Mesendoderm (in vitro differentiated cells): ENCODE measurements at regions not wholly inside any gene's neighbourhood (a gene's known extent, or its start where the extent isn't known, plus 50 kb on each side); places are given as distances from the start of the nearest gene placed in this dataset.

Experiments
- DNase-seq: peaks from one replicate; pipeline ENCODE4 v3.0.0; 2013
- H2AK5ac ChIP-seq: 2 replicates; pipeline ENCODE4 v1.6.1; 2013; ENCODE audit warnings: low read length, inconsistent platforms
- H2BK120ac ChIP-seq: 2 replicates; pipeline ENCODE4 v1.6.1; 2013; ENCODE audit warnings: low read depth, mild to moderate bottlenecking, low read length, moderate library complexity, mixed read lengths
- H2BK15ac ChIP-seq: replicated peaks from 2 replicates; pipeline ENCODE4 v1.6.1; 2013; ENCODE audit warnings: low read depth, mild to moderate bottlenecking, moderate library complexity
- H2BK5ac ChIP-seq: 2 replicates; pipeline ENCODE4 v1.6.1; 2013; ENCODE audit warnings: low read length, inconsistent platforms
- H3K18ac ChIP-seq: 2 replicates; pipeline ENCODE4 v1.6.1; 2013; ENCODE audit warnings: mild to moderate bottlenecking, low read length, mixed read lengths
- H3K23ac ChIP-seq: one replicate; pipeline ENCODE4 v1.6.1; 2013; ENCODE audit warnings: low read length
- H3K27ac ChIP-seq: 2 replicates; pipeline ENCODE4 v1.5.1; 2013; ENCODE audit warnings: low read depth, mild to moderate bottlenecking, inconsistent platforms, low read length, moderate library complexity
- H3K27me3 ChIP-seq: 2 replicates; pipeline ENCODE4 v1.6.1; 2013; ENCODE audit warnings: low read length, control low read depth, mild to moderate bottlenecking, inconsistent platforms; ENCODE audit not compliant: insufficient read depth, poor library complexity
- H3K36me3 ChIP-seq: 2 replicates; pipeline ENCODE4 v1.6.1; 2013; ENCODE audit warnings: low read length, inconsistent platforms; ENCODE audit not compliant: control insufficient read depth, insufficient read depth
- H3K4ac ChIP-seq: one replicate; pipeline ENCODE4 v1.6.1; 2013; ENCODE audit warnings: low read depth, mild to moderate bottlenecking, low read length, moderate library complexity
- H3K4me1 ChIP-seq: 2 replicates; pipeline ENCODE4 v1.6.1; 2013; ENCODE audit warnings: low read depth, low read length, inconsistent platforms; ENCODE audit not compliant: control insufficient read depth
- H3K4me2 ChIP-seq: 2 replicates; pipeline ENCODE4 v1.6.1; 2013; ENCODE audit warnings: low read length
- H3K4me3 ChIP-seq: 2 replicates; pipeline ENCODE4 v1.5.1; 2013; ENCODE audit warnings: mild to moderate bottlenecking, low read length
- H3K56ac ChIP-seq: one replicate; pipeline ENCODE4 v1.6.1; 2013; ENCODE audit warnings: low read length
- H3K79me1 ChIP-seq: 2 replicates; pipeline ENCODE4 v1.6.1; 2013; ENCODE audit warnings: low read length, inconsistent platforms
- H3K79me2 ChIP-seq: 2 replicates; pipeline ENCODE4 v1.6.1; 2013; ENCODE audit warnings: mild to moderate bottlenecking, low read length; ENCODE audit not compliant: control insufficient read depth, insufficient read depth
- H3K9ac ChIP-seq: 2 replicates; pipeline ENCODE4 v1.6.1; 2013; ENCODE audit warnings: low read length, inconsistent platforms
- H4K5ac ChIP-seq: one replicate; pipeline ENCODE4 v1.6.1; 2013; ENCODE audit warnings: low read length
- H4K8ac ChIP-seq: one replicate; pipeline ENCODE4 v1.6.1; 2013; ENCODE audit warnings: low read depth, mild to moderate bottlenecking, control low read depth, low read length, moderate library complexity
- WGBS: extraction: QIAGEN DNeasy Blood & Tissue Kit; methylation state at CpG from one replicate; pipeline ENCODE4 v1.1.7; 2013; ENCODE audit warnings: low lambda C conversion rate, missing lambda C conversion rate; ENCODE audit not compliant: insufficient coverage; ENCODE audit errors: extremely low coverage; 5-methylcytosine and 5-hydroxymethylcytosine counted together

GRCh38 chr4:71275570-71275969, 63.2 kb upstream of the SLC4A4 start:
- Histone ChIP-seq H2BK5ac (no peak overlapping the region), H3K27me3 (no peaks in the 10 kb centered on the region), H3K27ac (no peak overlapping the region), H4K5ac (no peak overlapping the region), H3K79me2 (no peaks in the 10 kb centered on the region), H3K79me1 (no peaks in the 10 kb centered on the region), H4K8ac (no peak overlapping the region), H3K4ac (no peak overlapping the region), H3K23ac (no peak overlapping the region), H3K9ac (no peak overlapping the region), H2BK15ac (no peak overlapping the region), H3K4me3 (no peak overlapping the region), H3K4me1 (no peaks in the 10 kb centered on the region), H3K36me3 (no peaks in the 10 kb centered on the region), H3K4me2 (no peak overlapping the region), H2BK120ac (no peak overlapping the region), H3K18ac (no peak overlapping the region), H2AK5ac (no peak overlapping the region), H3K56ac (no peak overlapping the region)
- no peak for DNase-seq
- WGBS = no CpG with 5 or more reads among the region's 4 CpGs

- Histone ChIP-seq H2BK15ac (no peak overlapping the region), H3K18ac (no peak overlapping the region), H3K23ac (no peak overlapping the region), H3K27ac (no peak overlapping the region), H3K79me1 (no peaks in the 10 kb centered on the region), H3K27me3 (no peaks in the 10 kb centered on the region), H3K36me3 (no peaks in the 10 kb centered on the region), H3K9ac (no peak overlapping the region), H3K79me2 (no peaks in the 10 kb centered on the region), H4K5ac (no peak overlapping the region), H3K4ac (no peak overlapping the region), H3K4me1 (no peaks in the 10 kb centered on the region), H2BK5ac (no peak overlapping the region), H3K4me3 (no peak overlapping the region), H2BK120ac (no peak overlapping the region), H3K56ac (no peak overlapping the region), H3K4me2 (no peak overlapping the region), H4K8ac (no peak overlapping the region), H2AK5ac (no peak overlapping the region)
- no peak for DNase-seq
- WGBS = no CpG with 5 or more reads among the region's 1 CpG
These were observed 61.5 kb upstream of the SLC4A4 start for GRCh38 chr4:71277353-71277752.

- Histone ChIP-seq H2BK120ac (no peak overlapping the region), H3K9ac (no peak overlapping the region), H2AK5ac (no peak overlapping the region), H2BK15ac (no peak overlapping the region), H3K4me2 (no peak overlapping the region), H3K18ac (no peak overlapping the region), H3K4me1 (no peaks in the 10 kb centered on the region), H3K4me3 (no peak overlapping the region), H3K4ac (no peak overlapping the region), H3K36me3 (no peaks in the 10 kb centered on the region), H3K79me1 (no peaks in the 10 kb centered on the region), H3K27me3 (no peaks in the 10 kb centered on the region), H3K79me2 (no peaks in the 10 kb centered on the region), H3K23ac (no peak overlapping the region), H3K27ac (no peak overlapping the region), H4K8ac (no peak overlapping the region), H3K56ac (no peak overlapping the region), H2BK5ac (no peak overlapping the region), H4K5ac (no peak overlapping the region)
- WGBS = no CpG with 5 or more reads among the region's 2 CpGs
- no peak for DNase-seq
These were observed 55.1 kb upstream of the SLC4A4 start for GRCh38 chr4:71283642-71284257.

GRCh38 chr4:71287305-71287704, 51.5 kb upstream of the SLC4A4 start:
- no peak overlapping the region for H2BK15ac ChIP-seq
- no peaks in the 10 kb centered on the region for H3K27me3 ChIP-seq
- no peak overlapping the region for H4K5ac ChIP-seq
- H3K9ac ChIP-seq = no peak overlapping the region
- no peak for DNase-seq
- H2BK5ac ChIP-seq = no peak overlapping the region
- no CpG with 5 or more reads among the region's 2 CpGs for WGBS
- no peak overlapping the region for H3K23ac ChIP-seq
- no peaks in the 10 kb centered on the region for H3K79me2 ChIP-seq
- no peak overlapping the region for H2BK120ac ChIP-seq
- no peak overlapping the region for H3K4me3 ChIP-seq
- no peak overlapping the region for H3K27ac ChIP-seq
- no peaks in the 10 kb centered on the region for H3K4me1 ChIP-seq
- no peak overlapping the region for H2AK5ac ChIP-seq
- no peak overlapping the region for H3K56ac ChIP-seq
- no peak overlapping the region for H3K18ac ChIP-seq
- H3K36me3 ChIP-seq = no peaks in the 10 kb centered on the region
- no peaks in the 10 kb centered on the region for H3K79me1 ChIP-seq
- H3K4me2 ChIP-seq = no peak overlapping the region
- no peak overlapping the region for H4K8ac ChIP-seq
- no peak overlapping the region for H3K4ac ChIP-seq

- Histone ChIP-seq H3K36me3 (no peaks in the 10 kb centered on the region), H3K4me2 (no peak overlapping the region), H3K27me3 (no peaks in the 10 kb centered on the region), H2BK15ac (no peak overlapping the region), H3K79me1 (no peaks in the 10 kb centered on the region), H3K4ac (no peak overlapping the region), H2BK5ac (no peak overlapping the region), H3K4me1 (no peaks in the 10 kb centered on the region), H3K79me2 (no peaks in the 10 kb centered on the region), H3K18ac (no peak overlapping the region), H2BK120ac (no peak overlapping the region), H3K4me3 (no peak overlapping the region), H3K56ac (no peak overlapping the region), H3K23ac (no peak overlapping the region), H3K27ac (no peak overlapping the region), H3K9ac (no peak overlapping the region), H4K8ac (no peak overlapping the region), H4K5ac (no peak overlapping the region), H2AK5ac (no peak overlapping the region)
- DNase-seq = no peak
These were observed 49.9 kb upstream of the SLC4A4 start for GRCh38 chr4:71288875-71289274.
